OCI-LY3 (cell line): ENCODE measurements at regions not wholly inside any gene's neighbourhood (a gene's known extent, or its start where the extent isn't known, plus 50 kb on each side); places are given as distances from the start of the nearest gene placed in this dataset.

Experiments used
- H2AFZ ChIP-seq: fragments of 200-600, 300-600 bp; shearing (Covaris generic); 2 replicates; pipeline ENCODE4 v1.6.0; 2014; ENCODE audit warnings: antibody characterized with exemption, low read depth, low read length
- H3K27ac ChIP-seq: fragments of 200-600, 300-600 bp; sonication (generic); 2 replicates; pipeline ENCODE4 v1.5.1; 2014; ENCODE audit warnings: mild to moderate bottlenecking, low read length, moderate library complexity, mixed read lengths
- H3K27me3 ChIP-seq: fragments of 200-600, 300-600 bp; sonication (generic); 2 replicates; pipeline ENCODE4 v1.6.1; 2014; ENCODE audit warnings: low read depth, low read length, mixed read lengths
- H3K36me3 ChIP-seq: fragments of 200-600, 300-600 bp; sonication (generic); replicated peaks from 2 replicates; pipeline ENCODE3; 2014; ENCODE audit warnings: low read depth, low read length, mixed read lengths
- H3K4me1 ChIP-seq: fragments of 300-600, 200-600 bp; sonication (generic); 2 replicates; pipeline ENCODE4 v1.6.1; 2014; ENCODE audit warnings: low read length, mixed read lengths
- H3K4me2 ChIP-seq: fragments of 200-600, 300-600 bp; sonication (generic); 2 replicates; pipeline ENCODE4 v1.6.1; 2014; ENCODE audit warnings: low read length, mixed read lengths
- H3K4me3 ChIP-seq: fragments of 300-600, 200-600 bp; sonication (generic); 2 replicates; pipeline ENCODE4 v1.5.1; 2014; ENCODE audit warnings: antibody characterized with exemption, mild to moderate bottlenecking, low read length, moderate library complexity
- H3K79me2 ChIP-seq: fragments of 300-600, 200-600 bp; shearing (Covaris generic); 2 replicates; pipeline ENCODE4 v1.6.1; 2014; ENCODE audit warnings: mild to moderate bottlenecking, low read length, mixed read lengths
- H3K9ac ChIP-seq: fragments of 300-600, 200-600 bp; shearing (Covaris generic); 2 replicates; pipeline ENCODE4 v1.6.0; 2014; ENCODE audit warnings: mild to moderate bottlenecking, low read length, moderate library complexity
- H3K9me3 ChIP-seq: fragments of 200-600, 300-600 bp; shearing (Covaris generic); 2 replicates; pipeline ENCODE4 v1.6.1; 2014; ENCODE audit warnings: low read length, mixed read lengths; ENCODE audit not compliant: insufficient read depth
- H4K20me1 ChIP-seq: fragments of 200-600, 300-600 bp; sonication (generic); 2 replicates; pipeline ENCODE4 v1.6.1; 2016; ENCODE audit warnings: low read length, mixed read lengths; ENCODE audit not compliant: insufficient read depth
- CTCF ChIP-seq: fragments of 200-600, 300-600 bp; sonication (generic); IDR thresholded peaks from 2 replicates; pipeline ENCODE4 v1.5.1; 2014; ENCODE audit warnings: antibody characterized with exemption, low read length, low read depth
- EZH2phosphoT487 ChIP-seq: fragments of 200-600 bp; shearing (Covaris generic); IDR thresholded peaks from 2 replicates; pipeline ENCODE4 v1.6.1; 2018; ENCODE audit warnings: antibody characterized with exemption, mixed run types, low read depth

GRCh38 chr1:193916452-193916851 is 730.0 kb upstream of the B3GALT2 start:
- no peaks in the 10 kb centered on the region for H4K20me1 ChIP-seq
- TF ChIP-seq CTCF = no peak
- no peak for TF ChIP-seq EZH2phosphoT487
- no peak overlapping the region for H2AFZ ChIP-seq
- H3K4me2 ChIP-seq = no peak overlapping the region
- H3K4me1 ChIP-seq = no peaks in the 10 kb centered on the region
- no peaks in the 10 kb centered on the region for H3K9me3 ChIP-seq
- H3K27me3 ChIP-seq = no peaks in the 10 kb centered on the region
- no peaks in the 10 kb centered on the region for H3K36me3 ChIP-seq
- no peak overlapping the region for H3K9ac ChIP-seq
- no peaks in the 10 kb centered on the region for H3K79me2 ChIP-seq
- H3K4me3 ChIP-seq = no peak overlapping the region
- H3K27ac ChIP-seq = no peak overlapping the region

- Histone ChIP-seq H3K9me3 (no peaks in the 10 kb centered on the region), H2AFZ (no peak overlapping the region), H3K9ac (no peak overlapping the region), H3K4me2 (no peak overlapping the region), H3K27me3 (no peaks in the 10 kb centered on the region), H3K36me3 (no peaks in the 10 kb centered on the region), H3K27ac (no peak overlapping the region), H3K4me1 (no peaks in the 10 kb centered on the region), H3K79me2 (no peaks in the 10 kb centered on the region), H4K20me1 (no peaks in the 10 kb centered on the region), H3K4me3 (no peak overlapping the region)
- TF ChIP-seq EZH2phosphoT487 = no peak
- TF ChIP-seq CTCF = no peak
Measured at GRCh38 chr1:193914871-193915270, 728.5 kb upstream of the B3GALT2 start.

- H3K4me2 ChIP-seq = no peak overlapping the region
- no peaks in the 10 kb centered on the region for H4K20me1 ChIP-seq
- TF ChIP-seq CTCF (no peak), EZH2phosphoT487 (no peak)
- H3K4me1 ChIP-seq = no peaks in the 10 kb centered on the region
- H3K27ac ChIP-seq = no peak overlapping the region
- no peaks in the 10 kb centered on the region for H3K27me3 ChIP-seq
- no peak overlapping the region for H3K4me3 ChIP-seq
- no peak overlapping the region for H2AFZ ChIP-seq
- H3K9ac ChIP-seq = no peak overlapping the region
- no peaks in the 10 kb centered on the region for H3K36me3 ChIP-seq
- no peaks in the 10 kb centered on the region for H3K9me3 ChIP-seq
- no peaks in the 10 kb centered on the region for H3K79me2 ChIP-seq
Measured at GRCh38 chr1:193909406-193910082, 723.1 kb upstream of the B3GALT2 start.

GRCh38 chr1:193905288-193906085 is 719.1 kb upstream of the B3GALT2 start:
- H3K27ac ChIP-seq = no peak overlapping the region
- H3K4me3 ChIP-seq = no peak overlapping the region
- H3K36me3 ChIP-seq = no peaks in the 10 kb centered on the region
- no peak overlapping the region for H3K4me2 ChIP-seq
- H3K4me1 ChIP-seq = no peaks in the 10 kb centered on the region
- no peak for TF ChIP-seq CTCF
- TF ChIP-seq EZH2phosphoT487 = no peak
- no peak overlapping the region for H3K9ac ChIP-seq
- H3K9me3 ChIP-seq = no peaks in the 10 kb centered on the region
- H2AFZ ChIP-seq = no peak overlapping the region
- H4K20me1 ChIP-seq = no peaks in the 10 kb centered on the region
- no peaks in the 10 kb centered on the region for H3K27me3 ChIP-seq
- no peaks in the 10 kb centered on the region for H3K79me2 ChIP-seq
